HepG2 (cell line): ENCODE measurements at regions not wholly inside any gene's neighbourhood (a gene's known extent, or its start where the extent isn't known, plus 50 kb on each side); places are given as distances from the start of the nearest gene placed in this dataset.
"Not testable (repeated sequence)": the region's sequence is repeated elsewhere in the genome, so short reads cannot be mapped to it uniquely, and the experiment has no call there.

Experiments
- ARNTL ChIP-seq: sonication (generic); formaldehyde crosslinking; IDR thresholded peaks from 2 replicates; pipeline ENCODE4 v1.4.0; 2020; ENCODE audit warnings: mild to moderate bottlenecking, missing genetic modification reagents
- MEIS2 ChIP-seq: sonication (generic); formaldehyde crosslinking; IDR thresholded peaks from 2 replicates; pipeline ENCODE4 v1.9.0; 2021; ENCODE audit warnings: mild to moderate bottlenecking, missing genetic modification reagents
- ZNF589 ChIP-seq: sonication (generic); formaldehyde crosslinking; conservative IDR thresholded peaks from 2 replicates; pipeline ENCODE4 v1.8.0; 2022; ENCODE audit warnings: mild to moderate bottlenecking, moderate library complexity, missing genetic modification reagents
- TF ChIP-seq, protein P1 (sequence below): sonication (generic); formaldehyde crosslinking; IDR thresholded peaks from 2 replicates; pipeline ENCODE4 v1.8.0; 2023; ENCODE audit warnings: mild to moderate bottlenecking, missing genetic modification reagents

DNA sequence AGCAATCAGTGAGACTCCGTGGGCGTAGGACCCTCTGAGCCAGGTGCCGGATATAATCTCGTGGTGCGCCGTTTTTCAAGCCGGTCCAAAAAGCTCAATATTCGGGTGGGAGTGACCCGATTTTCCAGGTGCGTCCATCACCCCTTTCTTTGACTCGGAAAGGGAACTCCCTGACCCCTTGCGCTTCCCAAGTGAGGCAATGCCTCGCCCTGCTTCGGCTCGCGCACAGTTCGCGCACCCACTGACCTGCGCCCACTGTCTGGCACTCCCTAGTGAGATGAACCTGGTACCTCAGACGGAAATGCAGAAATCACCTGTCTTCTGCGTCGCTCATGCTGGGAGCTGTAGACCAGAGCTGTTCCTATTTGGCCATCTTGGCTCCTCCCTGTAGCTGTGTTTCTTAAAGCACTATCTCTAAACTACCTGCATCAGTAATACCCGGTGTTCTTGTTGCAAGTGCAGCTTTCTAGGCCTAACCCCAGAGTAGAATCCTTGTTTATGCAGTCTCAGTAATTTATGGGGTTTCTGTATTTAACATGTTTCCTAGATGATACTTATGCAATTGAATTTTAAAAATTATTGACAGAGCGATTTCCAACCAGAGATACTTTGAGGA is 447.5 kb upstream of the LRRC7 start:
- TF ChIP-seq, protein P1, sequence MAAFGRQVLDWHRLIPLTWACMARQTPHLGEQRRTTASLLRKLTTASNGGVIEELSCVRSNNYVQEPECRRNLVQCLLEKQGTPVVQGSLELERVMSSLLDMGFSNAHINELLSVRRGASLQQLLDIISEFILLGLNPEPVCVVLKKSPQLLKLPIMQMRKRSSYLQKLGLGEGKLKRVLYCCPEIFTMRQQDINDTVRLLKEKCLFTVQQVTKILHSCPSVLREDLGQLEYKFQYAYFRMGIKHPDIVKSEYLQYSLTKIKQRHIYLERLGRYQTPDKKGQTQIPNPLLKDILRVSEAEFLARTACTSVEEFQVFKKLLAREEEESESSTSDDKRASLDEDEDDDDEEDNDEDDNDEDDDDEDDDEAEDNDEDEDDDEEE (CRISPR knock-in tag): not testable (repeated sequence)
- TF ChIP-seq MEIS2 (CRISPR knock-in tag); ZNF589; ARNTL (CRISPR knock-in tag): not testable (repeated sequence)
